Epithelial cell of proximal tubule (primary cell): ENCODE measurements at regions not wholly inside any gene's neighbourhood (a gene's known extent, or its start where the extent isn't known, plus 50 kb on each side); places are given as distances from the start of the nearest gene placed in this dataset.

ENCODE experiments used
- DNase-seq: peaks from one replicate; pipeline ENCODE4 v3.0.0-alpha.2; 2011; ENCODE audit warnings: low read depth
- H3K4me3 ChIP-seq: 2 replicates; pipeline ENCODE4 v1.5.1; 2011; ENCODE audit warnings: low read depth, mild to moderate bottlenecking, low read length
- CTCF ChIP-seq: conservative IDR thresholded peaks from 2 replicates; pipeline ENCODE4 v1.5.1; 2012; ENCODE audit warnings: low read depth, mild to moderate bottlenecking, low read length

GRCh38 chr7:46885167-46885566 lies 696.7 kb downstream of the TNS3 start:
- DNase-seq = no peak
- no peak for TF ChIP-seq CTCF
- no peak overlapping the region for H3K4me3 ChIP-seq

GRCh38 chr7:46881507-46882127 lies 700.3 kb downstream of the TNS3 start:
- DNase-seq = no peak
- TF ChIP-seq CTCF = no peak
- H3K4me3 ChIP-seq = no peak overlapping the region

GRCh38 chr7:46880508-46881196 lies 701.3 kb downstream of the TNS3 start:
- H3K4me3 ChIP-seq = no peak overlapping the region
- no peak for DNase-seq
- TF ChIP-seq CTCF = no peak

- no peak for TF ChIP-seq CTCF
- no peak overlapping the region for H3K4me3 ChIP-seq
- DNase-seq = no peak
Observed at GRCh38 chr7:46879783-46880182, 702.1 kb downstream of the TNS3 start.

- no peak for TF ChIP-seq CTCF
- no peak for DNase-seq
- no peak overlapping the region for H3K4me3 ChIP-seq
Observed at GRCh38 chr7:46871516-46871915, 710.4 kb downstream of the TNS3 start.

- no peak for DNase-seq
- no peak for TF ChIP-seq CTCF
- no peak overlapping the region for H3K4me3 ChIP-seq
Observed at GRCh38 chr7:46864716-46865115, 717.2 kb downstream of the TNS3 start.

- TF ChIP-seq CTCF = no peak
- DNase-seq = no peak
Observed at GRCh38 chr7:46859963-46860475, 721.9 kb downstream of the TNS3 start.

More at GRCh38 chr7:46859963-46860475, 721.9 kb downstream of the TNS3 start:
- H3K4me3 ChIP-seq = no peak overlapping the region
